GM21529 (cell line): ENCODE measurements at regions not wholly inside any gene's neighbourhood (a gene's known extent, or its start where the extent isn't known, plus 50 kb on each side); places are given as distances from the start of the nearest gene placed in this dataset.
"Not testable (repeated sequence)": the region's sequence is repeated elsewhere in the genome, so short reads cannot be mapped to it uniquely, and the experiment has no call there.

ENCODE experiments used
- ATAC-seq: cut with Tn5 transposase; IDR thresholded peaks from one replicate; pipeline ENCODE4 v1.9.1; 2021; ENCODE audit not compliant: unreplicated experiment

DNA sequence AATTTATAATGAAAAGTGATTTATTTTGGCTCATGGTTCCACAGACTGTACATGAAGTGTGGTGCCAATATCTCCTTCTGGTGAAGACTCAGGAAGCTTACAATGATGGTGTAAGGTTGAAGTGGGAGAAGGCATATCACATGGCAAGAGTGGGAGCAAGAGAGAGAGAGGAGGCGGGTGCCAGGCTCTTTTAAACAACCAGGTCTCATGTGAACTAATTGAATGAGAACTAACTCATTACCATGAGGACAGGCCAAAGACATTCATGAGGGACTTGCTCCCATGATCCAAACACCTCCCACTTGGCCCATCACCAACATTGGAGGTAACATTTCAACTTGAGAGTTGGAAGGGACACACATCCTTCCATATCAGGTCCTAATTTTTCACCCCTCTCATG lies 155.2 kb downstream of the SLC38A4 start:
- no peak for ATAC-seq

DNA sequence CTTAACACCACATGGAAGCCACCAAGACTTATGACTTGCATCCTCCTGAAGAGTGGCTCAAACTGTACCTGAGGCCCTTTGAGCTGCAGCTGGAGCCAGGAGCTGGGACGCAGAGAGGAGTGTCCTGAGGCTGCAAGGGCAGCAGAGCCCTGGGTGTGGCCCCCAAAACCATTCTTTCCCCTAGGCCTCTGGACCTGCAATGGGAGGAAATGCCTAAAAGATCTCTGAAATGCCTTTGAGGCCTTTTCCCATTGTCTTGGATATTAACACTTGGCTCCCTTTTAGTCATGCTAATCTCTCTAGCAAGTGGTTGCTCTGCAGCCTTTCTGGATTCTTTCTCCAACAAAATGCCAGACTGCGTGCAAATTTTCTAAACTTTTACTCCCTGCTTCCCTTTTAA lies 156.1 kb downstream of the SLC38A4 start:
- ATAC-seq: no peak

DNA sequence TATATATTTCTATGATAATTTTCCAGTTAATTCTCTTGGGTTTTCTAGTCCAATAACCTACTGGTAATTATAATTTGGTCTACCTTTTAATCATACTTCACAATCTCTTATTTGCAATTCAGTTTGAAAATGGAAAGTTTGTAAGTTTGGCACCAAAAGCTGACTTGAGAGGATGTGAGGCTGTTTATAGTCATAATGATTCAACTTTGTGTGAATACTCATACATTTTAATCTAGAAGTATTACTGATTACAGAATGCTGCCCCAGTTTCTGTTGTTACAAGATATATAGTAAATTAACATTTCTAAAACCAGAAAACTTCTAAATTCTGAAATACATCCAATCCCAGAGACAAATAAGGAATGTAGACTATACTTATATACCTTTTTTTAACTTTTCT lies 158.2 kb downstream of the SLC38A4 start:
- no peak for ATAC-seq

DNA sequence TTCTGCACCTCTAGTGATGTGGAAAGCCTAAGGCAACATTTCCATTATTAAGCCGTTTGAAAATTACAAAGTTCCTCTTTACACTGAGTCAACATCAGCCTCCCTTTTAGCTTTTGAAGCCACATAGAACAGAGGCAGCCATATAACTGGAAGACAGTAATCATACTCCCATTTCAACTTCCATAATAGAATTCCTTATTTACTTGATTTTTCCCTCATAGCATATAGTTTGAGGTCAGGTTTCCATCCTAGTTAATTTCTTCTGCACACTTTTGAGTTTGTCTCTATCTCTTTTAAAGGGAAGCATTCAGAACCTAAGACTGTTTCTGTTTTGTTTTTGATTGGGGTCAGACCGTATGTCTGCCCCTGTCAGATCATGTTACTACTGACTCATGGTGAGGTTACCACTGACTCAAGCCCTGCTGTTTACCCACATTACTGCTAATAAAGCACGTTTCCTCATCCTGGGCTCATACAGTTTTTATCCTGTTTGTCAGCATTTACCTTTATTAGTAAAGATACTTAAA lies 161.0 kb downstream of the SLC38A4 start:
- ATAC-seq: peak; percentile 49

DNA sequence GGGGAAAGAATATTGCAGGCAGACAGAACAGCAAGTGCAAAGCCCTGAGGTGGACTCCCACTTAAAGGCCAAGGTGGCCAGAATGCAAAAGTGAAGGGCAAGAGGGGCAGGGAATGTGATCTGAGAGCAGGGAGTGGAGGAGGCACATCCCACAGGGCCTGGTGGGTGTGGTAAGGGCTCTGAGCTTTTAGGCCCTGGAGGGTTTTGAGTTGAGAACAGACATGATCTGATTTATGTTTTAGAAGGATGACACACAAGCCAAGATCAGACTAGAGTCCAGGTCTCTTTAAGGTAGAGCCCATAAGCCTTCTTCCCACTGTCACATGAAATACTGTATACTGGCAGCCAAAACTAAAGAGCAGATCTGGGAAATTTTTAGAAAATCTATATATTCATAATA lies 162.5 kb downstream of the SLC38A4 start:
- no peak for ATAC-seq

DNA sequence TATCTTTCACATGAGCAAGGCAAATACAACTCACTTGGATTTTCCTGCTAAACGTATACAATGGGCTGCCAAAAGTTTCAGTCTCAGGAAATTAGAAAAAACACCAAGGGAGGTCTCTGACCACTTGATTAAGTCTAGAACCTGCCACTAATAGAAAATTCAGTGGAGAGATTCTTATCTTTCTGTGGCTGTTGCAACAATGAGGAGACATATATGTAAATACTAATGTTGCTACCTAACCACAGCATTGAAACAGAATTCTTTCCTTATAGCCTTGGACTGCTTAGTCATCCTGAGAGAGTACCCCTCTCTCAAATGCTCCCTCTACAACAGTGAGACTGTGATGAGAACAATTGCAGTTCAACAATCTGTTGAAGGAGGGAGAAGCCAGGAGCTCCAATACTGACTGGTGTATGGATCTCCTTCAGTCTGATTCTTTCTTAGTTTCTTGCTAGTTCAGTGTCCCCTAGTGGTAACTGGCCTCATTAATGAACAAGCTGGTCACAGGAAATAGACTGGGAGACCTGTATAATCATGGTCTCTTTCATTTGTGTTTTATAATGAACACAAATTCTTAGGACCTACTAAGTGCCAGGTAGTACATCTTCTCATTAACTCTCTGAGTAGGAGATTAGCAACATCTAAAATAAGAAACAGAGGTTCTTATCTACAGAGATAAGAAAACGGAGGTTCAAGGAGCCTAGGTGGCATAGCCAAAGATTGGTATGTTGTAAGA lies 164.5 kb downstream of the SLC38A4 start:
- peak; percentile 88 for ATAC-seq

DNA sequence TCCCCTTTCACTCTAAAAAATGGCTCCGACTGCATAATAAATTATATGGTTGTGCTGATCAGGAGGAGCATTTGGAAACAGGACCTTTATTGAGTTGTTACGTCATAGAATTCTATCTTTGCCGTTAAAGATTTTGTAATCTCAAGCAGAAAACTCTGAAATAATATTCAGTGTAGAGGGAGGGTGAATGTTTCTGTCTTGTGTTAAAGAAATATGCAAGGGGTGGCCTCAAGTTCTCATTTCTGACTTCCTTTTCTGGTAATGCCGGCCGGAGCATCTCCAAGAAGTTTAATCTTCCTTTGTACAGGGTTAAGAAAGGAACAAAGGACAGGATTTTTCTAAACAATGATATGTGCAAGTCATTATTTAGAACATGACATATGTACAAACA lies 165.1 kb downstream of the SLC38A4 start:
- no peak for ATAC-seq

DNA sequence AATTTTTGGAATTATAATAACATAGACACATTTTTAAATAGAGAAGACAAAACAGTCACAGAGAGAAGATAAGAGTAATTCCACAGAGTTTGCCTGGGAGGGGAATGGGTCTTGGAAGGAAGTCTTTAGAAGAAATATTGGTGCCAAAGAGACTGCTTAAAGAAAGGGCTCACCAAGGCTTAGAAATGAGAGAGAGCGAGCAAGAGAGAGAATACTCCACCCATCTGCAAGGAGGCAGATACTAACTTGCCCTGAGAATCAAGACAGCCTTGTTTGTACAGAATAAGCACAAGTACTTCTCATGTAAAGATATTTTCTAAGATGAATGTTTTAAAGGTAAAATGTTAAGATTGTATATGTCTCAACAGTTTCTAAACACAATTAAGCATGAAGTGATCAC lies 165.5 kb downstream of the SLC38A4 start:
- no peak for ATAC-seq

DNA sequence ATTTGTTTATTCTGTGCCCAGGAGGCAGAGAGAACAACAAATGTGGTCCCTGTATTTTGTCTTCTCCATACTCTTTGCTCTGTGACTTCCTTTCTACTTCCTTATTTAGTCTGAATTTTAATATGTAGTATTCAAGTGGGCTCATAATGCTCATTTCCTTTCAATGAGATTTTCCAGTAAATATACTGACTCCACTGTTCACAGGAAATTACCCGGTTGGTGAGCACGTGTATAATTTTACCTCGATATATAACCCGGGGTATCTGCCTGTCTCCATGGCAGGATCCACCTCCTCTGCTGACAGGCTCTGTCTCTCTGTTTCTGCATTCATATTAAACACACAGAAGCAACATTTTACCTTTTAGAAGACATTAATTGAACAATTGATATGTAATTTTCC lies 166.0 kb downstream of the SLC38A4 start:
- ATAC-seq: no peak

DNA sequence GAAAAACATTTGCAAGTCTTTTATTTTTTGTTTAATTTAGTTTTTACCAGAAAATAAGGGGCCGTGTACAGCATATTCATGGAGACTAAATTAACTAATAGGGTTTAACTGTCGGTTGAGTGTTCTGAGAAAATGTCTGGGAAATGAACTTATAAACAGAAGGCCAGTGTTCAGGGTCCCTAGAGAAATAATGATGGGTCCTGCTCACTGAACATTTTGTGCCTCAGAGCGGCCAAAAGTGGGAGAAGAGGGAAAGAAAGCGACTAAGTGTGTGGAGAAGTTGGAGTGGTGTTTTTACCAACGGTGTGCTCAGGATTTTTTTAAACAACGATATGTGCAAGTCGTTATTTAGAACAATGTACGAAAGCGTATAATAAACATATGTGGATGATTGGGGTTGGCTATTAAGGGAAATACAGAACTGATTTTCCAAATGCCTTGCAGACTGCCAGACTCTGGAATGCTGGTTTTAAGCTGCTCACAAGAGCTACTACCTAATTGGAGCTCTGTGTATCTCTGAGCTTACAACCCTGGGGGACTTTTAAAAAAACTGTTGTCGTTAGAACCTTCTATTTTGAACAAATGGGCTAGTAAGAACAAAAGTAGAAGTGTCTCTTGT lies 166.7 kb downstream of the SLC38A4 start:
- ATAC-seq: no peak

DNA sequence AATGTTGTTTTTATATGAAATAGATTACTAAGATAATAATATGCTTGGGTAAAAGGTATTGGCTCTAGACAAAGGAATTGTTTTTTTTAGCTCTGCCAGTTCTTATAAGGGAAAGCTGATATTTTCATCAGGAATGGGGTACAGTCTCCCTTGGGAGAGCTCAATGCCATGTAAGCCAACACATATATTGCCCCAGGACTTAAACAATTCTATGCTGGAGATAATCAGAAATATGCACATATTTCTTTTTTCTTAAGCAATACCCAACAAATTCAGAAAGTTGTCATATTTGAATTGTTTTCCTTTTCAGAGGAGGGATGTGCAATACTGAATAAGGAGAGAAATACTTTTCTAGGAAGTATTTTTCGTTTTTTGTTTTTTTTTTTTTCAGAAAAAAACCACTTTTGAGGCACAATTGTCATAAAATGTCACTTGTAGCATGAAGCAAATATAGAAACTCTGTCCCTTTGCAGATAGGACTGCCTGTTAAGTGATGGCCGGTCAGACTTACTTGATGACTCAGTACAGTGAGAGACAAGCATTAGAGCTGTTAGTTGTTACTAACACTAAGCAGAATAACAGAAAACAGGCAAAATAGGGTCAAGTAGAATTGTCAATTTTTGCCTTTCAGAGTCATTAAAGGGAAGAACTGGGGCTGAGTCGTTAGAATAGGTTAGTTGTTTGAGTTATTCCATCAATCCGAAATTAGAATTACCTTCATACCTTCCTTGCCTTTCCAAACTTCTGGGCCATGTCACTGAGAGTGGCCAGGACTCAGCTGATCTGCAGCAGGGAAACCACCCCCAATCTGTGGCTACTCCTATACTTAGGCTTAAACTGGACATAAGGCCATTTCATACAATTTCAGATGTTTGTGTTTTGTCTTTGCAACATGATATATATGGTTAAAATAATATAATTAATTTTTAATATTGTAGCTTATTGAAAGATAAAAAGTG lies 168.1 kb downstream of the SLC38A4 start:
- ATAC-seq: no peak

DNA sequence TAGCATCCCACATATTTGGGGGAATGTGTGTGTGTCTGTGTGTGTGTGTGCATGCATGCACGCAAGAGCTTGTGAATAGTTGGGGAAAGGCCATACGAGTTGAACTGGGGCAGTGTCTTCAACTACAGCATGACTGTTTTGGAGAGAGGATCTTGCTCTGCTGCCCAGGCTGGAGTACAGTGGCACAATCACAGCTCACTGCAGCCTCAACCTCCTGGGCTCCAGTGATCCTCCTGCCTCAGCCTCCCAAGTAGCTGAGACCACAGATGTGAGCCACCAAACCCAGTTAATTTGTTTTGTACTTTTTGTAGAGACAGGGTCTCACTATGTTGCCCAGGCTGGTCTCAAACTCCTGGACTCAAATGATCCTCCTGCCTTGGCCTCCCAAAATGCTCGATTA lies 169.8 kb downstream of the SLC38A4 start:
- not testable (repeated sequence) for ATAC-seq

DNA sequence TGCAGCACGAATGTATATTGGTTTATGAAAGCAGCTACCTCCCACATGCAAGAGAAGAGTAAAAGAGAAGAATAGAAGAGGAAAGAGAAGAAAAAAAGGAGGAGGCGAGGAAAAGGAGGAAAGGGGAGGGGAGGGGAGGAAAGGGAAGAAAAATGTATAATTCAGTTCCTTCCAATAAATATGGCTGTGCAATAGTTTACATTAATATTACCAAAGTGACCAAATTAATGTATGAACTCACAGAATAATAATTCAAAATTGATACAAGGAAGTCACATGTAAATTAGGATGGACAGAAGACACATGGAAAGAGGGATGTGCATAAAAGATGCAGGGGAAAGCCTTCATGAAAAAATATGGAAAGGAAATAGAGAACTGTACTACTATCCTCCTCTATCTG lies 172.5 kb downstream of the SLC38A4 start:
- no peak for ATAC-seq

DNA sequence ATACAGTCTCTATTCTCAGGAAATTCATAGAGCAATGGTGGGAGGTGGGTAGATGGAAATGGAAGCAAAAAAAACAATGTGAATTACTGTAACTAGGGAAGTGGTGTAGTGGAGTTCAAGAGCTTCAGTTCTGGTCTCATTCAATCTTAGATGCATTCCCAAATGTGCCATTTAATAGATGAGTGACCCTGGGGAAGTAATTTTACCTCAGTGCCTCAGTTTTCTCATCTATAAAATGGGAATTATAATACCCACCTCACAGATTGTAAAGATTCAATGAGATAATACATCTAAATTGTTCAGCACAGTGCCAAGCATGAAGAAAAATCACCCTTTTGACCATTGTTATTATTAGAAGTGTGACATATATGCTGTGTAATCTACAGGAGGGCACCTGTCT lies 173.1 kb downstream of the SLC38A4 start:
- ATAC-seq: no peak

DNA sequence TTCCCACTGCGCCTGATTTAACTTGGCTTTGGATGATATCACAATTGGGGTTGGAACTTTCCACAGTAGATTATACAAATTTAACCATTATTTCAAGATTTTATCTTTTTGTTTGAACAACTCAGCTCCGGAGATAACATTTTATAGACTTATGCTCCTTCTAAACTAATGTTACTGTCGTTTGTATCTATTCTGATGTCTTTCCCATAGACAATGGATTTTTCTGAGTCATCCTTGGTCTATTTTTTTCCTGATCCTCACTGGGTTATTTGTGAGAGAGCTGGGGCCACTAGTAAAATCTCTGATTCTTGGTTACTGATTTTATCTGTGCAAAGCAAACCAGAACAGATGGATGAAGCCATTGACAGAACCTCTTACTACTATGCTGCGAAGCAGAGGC lies 175.1 kb downstream of the SLC38A4 start:
- no peak for ATAC-seq

DNA sequence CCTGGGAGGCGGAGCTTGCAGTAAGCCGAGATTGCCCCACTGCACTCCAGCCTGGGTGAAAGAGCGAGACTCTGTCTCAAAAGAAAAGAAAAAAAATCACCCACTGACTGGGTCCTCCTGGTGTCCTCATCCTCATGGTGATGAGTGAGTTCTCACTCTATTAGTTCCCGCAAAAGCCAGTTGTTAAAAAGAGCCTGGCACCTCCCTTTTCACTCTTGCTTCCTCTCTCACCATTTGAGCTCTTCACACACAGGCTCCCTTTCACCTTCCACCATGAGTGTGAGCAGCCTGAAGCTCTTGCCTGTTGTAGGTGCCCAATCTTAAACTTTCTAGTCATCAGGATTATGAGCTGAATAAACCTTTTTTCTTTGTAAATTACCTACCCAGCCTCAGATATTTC lies 176.4 kb downstream of the SLC38A4 start:
- ATAC-seq: no peak

DNA sequence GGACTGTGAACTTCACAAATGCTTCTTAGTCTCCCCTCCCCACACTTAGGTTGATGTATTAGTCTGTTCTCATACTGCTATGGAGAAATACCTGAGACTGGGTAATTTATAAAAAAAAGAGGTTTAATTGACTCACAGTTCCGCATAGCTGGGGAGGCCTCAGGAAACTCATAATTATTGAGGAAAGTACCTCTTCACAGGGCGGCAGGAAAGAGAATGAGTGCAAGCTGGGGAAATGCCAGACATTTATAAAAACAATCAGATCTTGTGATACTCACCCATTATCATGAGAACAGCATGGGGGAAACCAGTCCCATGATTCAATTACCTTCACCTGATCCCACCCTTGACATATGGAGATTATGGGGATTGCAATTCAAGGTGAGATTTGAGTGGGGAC lies 178.8 kb downstream of the SLC38A4 start:
- ATAC-seq: no peak

DNA sequence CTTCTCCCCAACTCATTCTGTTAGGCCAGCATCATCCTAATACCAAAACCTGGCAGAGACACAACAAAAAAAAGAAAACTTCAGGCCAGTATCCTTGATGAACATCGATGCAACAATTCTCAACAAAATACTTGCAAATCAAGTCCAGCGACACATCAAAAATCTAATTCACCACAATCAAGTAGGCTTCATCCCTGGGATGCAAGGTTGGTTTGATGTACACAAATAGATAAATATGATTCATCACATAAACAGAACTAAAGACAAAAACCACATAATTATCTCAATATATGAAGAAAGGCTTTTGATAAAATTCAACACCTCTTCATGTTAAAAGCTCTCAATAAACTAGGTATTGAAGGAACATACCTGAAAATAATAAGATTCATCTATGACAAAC lies 184.1 kb downstream of the SLC38A4 start:
- ATAC-seq: not testable (repeated sequence)

DNA sequence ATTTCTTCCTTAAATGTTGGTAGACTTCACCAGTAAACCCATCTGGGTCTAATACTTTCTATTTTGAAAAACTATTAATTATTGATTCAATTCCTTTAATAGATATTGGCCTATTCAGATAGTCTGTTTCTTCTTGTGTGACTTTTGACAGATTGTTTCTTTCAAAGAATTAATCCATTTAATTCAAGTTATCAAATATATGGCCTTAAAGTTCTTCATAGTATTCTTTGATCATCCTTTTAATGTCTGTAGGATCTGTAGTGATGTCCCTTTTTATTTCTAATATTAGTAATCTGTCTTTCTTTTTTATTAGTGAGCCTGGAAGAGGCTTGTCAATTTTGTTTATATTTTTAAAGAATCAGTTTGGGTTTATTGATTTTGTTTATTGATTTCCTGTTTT lies 190.0 kb downstream of the SLC38A4 start:
- ATAC-seq: no peak

DNA sequence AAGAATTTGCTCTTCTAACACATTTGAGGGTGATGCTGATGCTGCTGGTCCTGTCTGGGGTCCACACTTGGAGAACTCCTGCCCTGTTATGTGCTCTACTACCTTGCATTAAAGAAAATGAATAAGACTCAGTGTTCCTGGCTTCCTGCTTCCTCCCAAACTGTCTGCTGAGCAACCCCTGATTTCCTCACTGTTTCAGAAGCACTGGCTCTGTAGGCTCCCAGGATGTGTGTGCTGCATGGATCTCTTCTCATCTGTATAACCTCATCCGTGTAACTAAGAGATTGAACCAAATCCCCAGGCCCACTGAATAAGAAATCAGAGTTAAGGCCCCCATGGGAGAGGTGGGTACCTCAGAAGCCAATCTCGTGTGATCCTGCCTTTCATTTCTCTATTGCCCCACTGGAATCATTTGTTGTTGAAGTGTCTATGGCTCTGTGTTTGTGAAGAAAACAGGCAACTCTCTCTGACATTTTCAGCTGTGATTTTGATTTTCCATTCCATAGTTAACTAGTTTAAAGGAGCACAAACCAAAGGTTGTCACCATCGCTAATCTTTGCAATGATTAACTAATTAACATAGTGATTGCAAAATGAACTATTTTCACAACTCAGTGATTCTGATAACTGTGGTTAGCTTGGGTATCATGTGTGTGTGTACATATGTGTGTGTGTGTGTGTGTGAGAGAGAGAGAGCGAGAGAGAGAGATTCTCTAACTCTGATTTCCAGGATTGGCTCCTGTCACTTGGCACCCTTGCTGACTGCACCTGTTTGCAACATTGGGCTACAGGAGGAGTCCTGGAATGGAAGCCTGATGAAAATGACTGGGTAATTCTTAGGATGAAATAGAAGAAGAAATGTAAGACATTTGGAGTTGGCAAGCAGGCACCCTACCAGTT lies 196.2 kb downstream of the SLC38A4 start:
- no peak for ATAC-seq

DNA sequence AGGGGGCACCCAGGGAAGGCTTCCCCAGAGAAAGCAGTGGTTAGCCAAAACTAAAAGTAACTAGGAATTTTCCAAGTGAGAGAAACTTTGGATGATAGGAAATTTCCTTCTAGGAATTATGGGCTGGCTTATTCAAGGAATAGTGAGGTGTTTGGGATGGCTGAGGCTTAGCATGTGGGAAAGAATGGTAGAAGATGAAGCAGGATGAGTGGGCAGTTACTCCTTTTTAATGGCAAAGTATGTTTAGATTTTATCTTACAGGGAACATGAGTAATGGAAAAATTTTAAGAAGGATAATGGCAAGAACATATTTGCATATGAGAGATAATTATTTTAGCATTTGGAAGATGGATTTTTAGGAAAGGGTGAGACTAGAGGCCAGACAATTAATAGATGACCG lies 197.6 kb downstream of the SLC38A4 start:
- no peak for ATAC-seq
